ENCODE measurements at regions not wholly inside any gene's neighbourhood (a gene's known extent, or its start where the extent isn't known, plus 50 kb on each side); places are given as distances from the start of the nearest gene placed in this dataset.

- TF ChIP-seq CTCF (IDR thresholded peaks at IDR 0.05): no peak
- TF ChIP-seq POLR2A (IDR thresholded peaks at IDR 0.05): no peak
Measured at GRCh38 chr1:209057083-209057482, 526.4 kb upstream of the CAMK1G start.

Measured in lower leg skin (tissue), 3 donors.